ENCODE measurements at regions not wholly inside any gene's neighbourhood (a gene's known extent, or its start where the extent isn't known, plus 50 kb on each side); places are given as distances from the start of the nearest gene placed in this dataset.
A peak's percentile ranks its signal among the peaks of the same experiment; 100 is the strongest.

- TF ChIP-seq, protein P1, sequence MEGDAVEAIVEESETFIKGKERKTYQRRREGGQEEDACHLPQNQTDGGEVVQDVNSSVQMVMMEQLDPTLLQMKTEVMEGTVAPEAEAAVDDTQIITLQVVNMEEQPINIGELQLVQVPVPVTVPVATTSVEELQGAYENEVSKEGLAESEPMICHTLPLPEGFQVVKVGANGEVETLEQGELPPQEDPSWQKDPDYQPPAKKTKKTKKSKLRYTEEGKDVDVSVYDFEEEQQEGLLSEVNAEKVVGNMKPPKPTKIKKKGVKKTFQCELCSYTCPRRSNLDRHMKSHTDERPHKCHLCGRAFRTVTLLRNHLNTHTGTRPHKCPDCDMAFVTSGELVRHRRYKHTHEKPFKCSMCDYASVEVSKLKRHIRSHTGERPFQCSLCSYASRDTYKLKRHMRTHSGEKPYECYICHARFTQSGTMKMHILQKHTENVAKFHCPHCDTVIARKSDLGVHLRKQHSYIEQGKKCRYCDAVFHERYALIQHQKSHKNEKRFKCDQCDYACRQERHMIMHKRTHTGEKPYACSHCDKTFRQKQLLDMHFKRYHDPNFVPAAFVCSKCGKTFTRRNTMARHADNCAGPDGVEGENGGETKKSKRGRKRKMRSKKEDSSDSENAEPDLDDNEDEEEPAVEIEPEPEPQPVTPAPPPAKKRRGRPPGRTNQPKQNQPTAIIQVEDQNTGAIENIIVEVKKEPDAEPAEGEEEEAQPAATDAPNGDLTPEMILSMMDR (IDR thresholded peaks at IDR 0.05; ENCODE audit: poor library complexity, severe bottlenecking): peak; percentile 78
- TF ChIP-seq EP300 (conservative IDR thresholded peaks at IDR 0.05; ENCODE audit: poor library complexity, severe bottlenecking): no peak
- TF ChIP-seq TAF1 (IDR thresholded peaks at IDR 0.05; ENCODE audit: low read depth): no peak
- TF ChIP-seq POLR2AphosphoS5 (IDR thresholded peaks at IDR 0.05): no peak
- TF ChIP-seq, protein P2, sequence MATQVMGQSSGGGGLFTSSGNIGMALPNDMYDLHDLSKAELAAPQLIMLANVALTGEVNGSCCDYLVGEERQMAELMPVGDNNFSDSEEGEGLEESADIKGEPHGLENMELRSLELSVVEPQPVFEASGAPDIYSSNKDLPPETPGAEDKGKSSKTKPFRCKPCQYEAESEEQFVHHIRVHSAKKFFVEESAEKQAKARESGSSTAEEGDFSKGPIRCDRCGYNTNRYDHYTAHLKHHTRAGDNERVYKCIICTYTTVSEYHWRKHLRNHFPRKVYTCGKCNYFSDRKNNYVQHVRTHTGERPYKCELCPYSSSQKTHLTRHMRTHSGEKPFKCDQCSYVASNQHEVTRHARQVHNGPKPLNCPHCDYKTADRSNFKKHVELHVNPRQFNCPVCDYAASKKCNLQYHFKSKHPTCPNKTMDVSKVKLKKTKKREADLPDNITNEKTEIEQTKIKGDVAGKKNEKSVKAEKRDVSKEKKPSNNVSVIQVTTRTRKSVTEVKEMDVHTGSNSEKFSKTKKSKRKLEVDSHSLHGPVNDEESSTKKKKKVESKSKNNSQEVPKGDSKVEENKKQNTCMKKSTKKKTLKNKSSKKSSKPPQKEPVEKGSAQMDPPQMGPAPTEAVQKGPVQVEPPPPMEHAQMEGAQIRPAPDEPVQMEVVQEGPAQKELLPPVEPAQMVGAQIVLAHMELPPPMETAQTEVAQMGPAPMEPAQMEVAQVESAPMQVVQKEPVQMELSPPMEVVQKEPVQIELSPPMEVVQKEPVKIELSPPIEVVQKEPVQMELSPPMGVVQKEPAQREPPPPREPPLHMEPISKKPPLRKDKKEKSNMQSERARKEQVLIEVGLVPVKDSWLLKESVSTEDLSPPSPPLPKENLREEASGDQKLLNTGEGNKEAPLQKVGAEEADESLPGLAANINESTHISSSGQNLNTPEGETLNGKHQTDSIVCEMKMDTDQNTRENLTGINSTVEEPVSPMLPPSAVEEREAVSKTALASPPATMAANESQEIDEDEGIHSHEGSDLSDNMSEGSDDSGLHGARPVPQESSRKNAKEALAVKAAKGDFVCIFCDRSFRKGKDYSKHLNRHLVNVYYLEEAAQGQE (IDR thresholded peaks at IDR 0.05; ENCODE audit: borderline replicate concordance): no peak
- TF ChIP-seq RAD21 (conservative IDR thresholded peaks at IDR 0.05): peak; percentile 82
- TF ChIP-seq EZH2 (IDR thresholded peaks at IDR 0.05; ENCODE audit: borderline replicate concordance, insufficient read depth, low read length, poor library complexity, severe bottlenecking): no peak
- TF ChIP-seq SMC3 (conservative IDR thresholded peaks at IDR 0.05; ENCODE audit: poor library complexity): peak; percentile 84
- no peak for TF ChIP-seq MXI1 (conservative IDR thresholded peaks at IDR 0.05; ENCODE audit: poor library complexity, severe bottlenecking)
Observed at GRCh38 chr3:167882057-167882667, 146.6 kb downstream of the SERPINI1 start.

Measured in neural cell (in vitro differentiated cells).